Stimulated activated CD4-positive, alpha-beta T cell treated with anti-CD3 and anti-CD28 coated beads, Interleukin-2, amount 100 ng/mL, for 48 hours (primary cell): ENCODE measurements at regions not wholly inside any gene's neighbourhood (a gene's known extent, or its start where the extent isn't known, plus 50 kb on each side); places are given as distances from the start of the nearest gene placed in this dataset.
"Not testable (repeated sequence)": the region's sequence is repeated elsewhere in the genome, so short reads cannot be mapped to it uniquely, and the experiment has no call there.

Experiments used
- DNase-seq, 2 donors: peaks; one replicate each; pipeline ENCODE4 v3.0.0-alpha.2; 2020

DNA sequence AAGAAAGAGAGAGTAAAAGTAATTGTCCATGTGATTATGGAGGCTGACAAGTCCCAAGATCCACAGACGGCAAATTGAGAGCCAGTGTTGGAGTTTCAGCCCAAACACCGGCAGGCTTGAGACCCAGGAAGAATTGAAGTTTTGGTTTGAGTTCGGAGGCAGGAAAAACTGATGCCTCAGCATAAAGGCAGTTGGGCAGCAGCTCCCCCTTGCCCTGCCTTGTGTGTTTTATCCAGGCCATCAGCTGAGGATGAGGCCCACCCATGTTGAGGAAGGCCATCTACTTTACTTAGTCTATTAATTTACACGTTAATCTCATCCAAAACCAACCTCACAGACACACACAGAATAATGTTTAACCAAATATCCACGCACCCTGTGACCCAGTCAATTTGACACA lies 64.6 kb upstream of the SERPINE2 start:
- DNase-seq, result no peak

DNA sequence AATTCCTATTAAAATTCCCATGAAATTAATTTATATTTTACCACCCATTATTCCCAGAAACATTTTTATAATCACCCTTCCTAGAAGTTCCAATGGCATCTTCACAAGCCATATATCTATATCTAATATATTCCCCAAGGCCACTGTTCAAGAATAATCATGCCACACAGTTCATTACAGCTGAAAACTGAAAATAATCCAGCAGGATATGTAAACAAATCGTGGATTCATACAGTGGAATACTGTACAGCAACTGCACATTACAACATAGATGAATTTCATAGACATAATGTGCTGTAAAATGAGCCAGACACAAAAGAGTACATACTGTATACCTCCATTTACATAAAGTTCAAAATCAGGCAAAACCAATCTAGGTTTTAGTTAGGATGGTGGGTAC lies 63.9 kb upstream of the SERPINE2 start:
- DNase-seq, result no peak

DNA sequence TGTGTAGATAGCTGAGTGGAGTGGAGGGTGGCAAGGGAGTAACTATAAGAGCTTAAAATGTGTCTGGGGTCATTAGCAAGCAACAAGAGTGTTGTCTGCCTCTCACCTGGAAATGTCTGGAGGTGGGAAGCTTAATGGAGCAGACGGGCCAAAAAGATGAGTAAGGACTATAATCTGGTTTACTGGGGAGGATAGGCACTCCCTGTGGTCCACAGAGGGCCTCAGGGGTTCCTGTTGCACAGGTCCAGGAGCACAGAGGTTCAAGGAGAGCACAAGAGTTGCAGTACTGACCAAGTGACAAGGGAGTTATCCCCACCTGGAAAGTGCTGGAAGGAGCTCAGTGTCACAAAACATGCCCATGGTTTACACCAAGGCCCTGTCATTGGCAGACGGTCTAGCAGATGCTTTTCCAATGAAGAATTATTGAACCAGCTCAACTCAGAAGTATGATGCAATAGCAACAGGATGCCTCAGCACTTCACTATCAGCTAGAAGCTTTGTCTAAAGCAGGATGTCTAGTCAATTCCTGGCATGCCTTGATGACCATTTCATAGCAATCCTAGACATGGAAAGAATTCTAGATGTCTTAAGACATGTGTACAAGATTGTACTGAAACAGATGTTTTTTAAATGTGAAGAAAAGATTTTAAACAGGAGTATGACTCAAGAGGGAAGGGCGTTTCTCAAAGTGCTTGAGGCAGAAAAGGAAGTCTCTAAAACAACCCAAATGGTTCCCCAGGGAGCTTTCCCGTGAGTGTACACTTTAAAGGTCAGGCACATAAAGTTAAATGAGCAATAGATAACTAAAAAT lies 62.9 kb upstream of the SERPINE2 start:
- no peak for DNase-seq

DNA sequence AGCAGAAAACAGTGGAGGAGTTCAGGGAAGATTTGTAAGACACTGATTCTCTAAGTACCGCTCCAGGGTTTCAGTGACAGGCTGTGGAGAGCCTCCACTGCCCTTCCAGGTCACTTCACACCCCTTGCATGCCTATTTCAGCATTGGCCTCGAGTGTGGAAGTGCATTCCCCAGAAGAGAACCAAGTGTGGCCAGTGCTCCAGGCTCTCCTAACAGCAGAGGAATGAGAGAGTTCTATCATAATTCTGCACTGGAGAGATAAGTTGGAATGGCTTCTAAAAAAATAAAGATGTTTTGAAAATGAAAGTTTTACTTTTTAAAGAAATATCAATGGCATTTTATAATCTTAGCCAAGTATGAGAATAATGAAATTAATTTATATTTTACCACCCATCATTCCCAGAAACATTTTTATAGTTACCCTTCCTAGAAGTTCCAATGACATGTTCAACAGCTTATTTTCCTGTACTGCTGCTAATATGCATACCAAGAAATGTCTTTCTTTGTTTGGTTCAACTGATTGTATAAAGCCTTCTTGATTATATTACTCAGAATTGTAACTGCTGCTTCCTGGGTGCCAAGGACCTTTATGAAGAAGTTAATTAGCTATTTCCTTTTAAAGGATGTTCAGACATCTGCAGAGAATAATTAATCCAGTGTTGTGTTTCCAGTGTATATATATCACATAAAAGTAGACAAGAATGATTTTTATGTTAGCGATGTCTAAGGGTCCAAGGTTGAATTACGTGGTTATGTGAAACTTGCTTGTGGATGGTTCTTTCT lies 61.0 kb upstream of the SERPINE2 start:
- DNase-seq, result no peak

DNA sequence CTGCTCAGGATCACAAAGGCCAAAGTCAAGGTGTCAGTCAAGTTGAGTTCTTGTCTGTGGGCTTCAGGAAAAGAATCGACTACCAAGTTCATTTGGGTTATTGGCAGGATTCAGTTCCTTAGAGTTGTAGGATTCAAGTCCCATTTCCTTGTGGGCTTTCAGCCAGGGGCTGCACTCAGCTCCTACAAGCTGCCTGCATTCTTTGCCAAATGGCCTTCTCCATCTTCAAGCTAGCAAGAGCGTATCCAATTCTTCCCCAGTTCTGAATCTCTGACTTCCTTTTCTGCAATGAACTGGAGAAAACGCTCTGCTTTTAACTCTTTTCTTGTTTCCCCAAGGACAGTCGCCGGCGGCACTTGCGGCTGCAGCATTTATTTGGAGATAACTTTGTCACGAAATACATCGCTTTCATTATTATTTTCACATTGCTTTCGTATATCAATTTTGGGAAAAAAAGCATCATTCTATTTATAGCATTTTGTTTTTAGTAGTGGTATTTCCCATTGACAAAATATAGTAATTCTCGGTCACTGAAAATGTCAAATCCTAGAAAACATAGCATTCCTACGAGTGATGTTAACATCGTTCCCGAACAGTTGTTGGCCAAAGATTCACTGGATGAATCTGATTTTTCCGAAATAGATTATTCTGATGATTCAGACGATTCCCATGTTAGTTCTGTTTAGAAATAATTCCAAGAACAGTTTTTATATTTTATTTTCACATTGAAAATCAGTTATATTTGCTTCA lies 59.6 kb upstream of the SERPINE2 start:
- DNase-seq, result no peak

DNA sequence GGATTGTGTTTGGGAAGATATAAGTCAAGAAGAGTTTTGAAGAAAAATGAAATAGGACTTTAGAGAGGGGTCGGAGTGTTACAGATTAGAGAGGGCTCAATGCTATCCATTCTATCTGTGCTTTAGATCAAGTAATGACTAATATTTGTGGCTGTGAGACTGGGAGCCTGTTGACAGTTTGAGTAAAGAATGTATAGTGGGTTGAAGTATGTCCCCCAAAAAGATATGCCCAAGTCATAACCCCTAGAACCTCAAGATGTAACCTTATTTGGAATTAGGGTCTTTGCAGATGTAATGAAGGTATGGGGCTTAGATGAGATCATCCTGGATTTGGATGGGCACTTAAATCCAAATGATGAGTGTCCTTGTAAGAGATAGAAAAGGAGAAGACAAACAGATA lies 55.3 kb upstream of the SERPINE2 start:
- no peak for DNase-seq

DNA sequence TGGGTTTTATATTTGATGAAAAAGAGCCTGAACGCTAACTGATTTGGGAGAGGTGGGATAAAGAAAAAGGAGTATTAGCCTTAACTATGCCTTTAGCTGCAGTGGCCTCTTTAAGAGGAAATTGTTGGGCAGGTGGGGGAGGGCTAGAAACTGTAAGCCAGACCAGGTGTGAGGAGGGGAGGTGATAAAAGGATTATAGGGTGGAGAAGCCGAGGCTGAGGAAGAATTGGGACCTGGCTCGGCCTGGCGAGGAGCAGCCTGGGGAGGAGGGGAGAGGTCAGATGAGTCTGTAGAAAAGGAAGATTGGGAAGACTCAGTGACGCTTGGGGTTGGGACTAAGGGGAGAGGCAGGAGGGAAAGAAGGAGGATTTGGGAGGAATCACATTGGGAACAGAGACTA lies 52.6 kb upstream of the SERPINE2 start:
- DNase-seq, result not testable (repeated sequence)

DNA sequence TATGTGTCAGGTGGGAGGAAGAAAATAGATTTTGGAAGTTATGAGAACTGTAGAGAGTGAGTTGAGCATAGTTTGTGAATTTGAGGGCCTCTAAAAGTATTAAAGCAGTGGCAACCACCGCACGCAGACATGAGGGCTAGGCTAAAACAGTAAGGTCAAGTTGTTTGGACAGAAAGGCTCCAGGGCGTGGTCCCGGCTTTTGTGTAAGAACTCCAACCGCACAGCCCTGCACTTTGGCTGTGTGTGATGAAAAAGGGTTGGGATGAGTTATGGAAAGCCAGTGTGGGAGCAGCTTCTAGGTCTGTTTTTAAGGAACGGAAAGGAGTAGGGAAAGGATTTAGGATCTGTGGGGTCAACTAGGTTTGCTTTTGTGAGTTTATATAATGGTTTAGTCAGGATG lies 50.5 kb upstream of the SERPINE2 start:
- DNase-seq, result not testable (repeated sequence)
